Muscle layer of duodenum (tissue), 2 donors: ENCODE measurements at regions not wholly inside any gene's neighbourhood (a gene's known extent, or its start where the extent isn't known, plus 50 kb on each side); places are given as distances from the start of the nearest gene placed in this dataset.

Experiments used
- H3K27ac ChIP-seq: one replicate; pipeline ENCODE4 v1.7.0; 2013; ENCODE audit warnings: mild to moderate bottlenecking, low read length
- H3K27me3 ChIP-seq: one replicate; pipeline ENCODE4 v1.7.0; 2013; ENCODE audit warnings: low read depth, mild to moderate bottlenecking, control low read depth, low read length
- H3K36me3 ChIP-seq, 2 donors: one replicate each; pipeline ENCODE4 v1.7.0; 2013; ENCODE audit warnings: low read length in 2 of 2, control low read depth in 1 of 2, mild to moderate bottlenecking in 1 of 2; ENCODE audit not compliant: insufficient read depth in 2 of 2, control insufficient read depth in 1 of 2
- H3K4me1 ChIP-seq, 2 donors: one replicate each; pipeline ENCODE4 v1.7.0; 2013; ENCODE audit warnings: low read length in 2 of 2, mild to moderate bottlenecking in 2 of 2, control low read depth in 1 of 2, moderate library complexity in 1 of 2; ENCODE audit not compliant: insufficient read depth in 2 of 2, control insufficient read depth in 1 of 2
- H3K4me3 ChIP-seq, 2 donors: one replicate each; pipeline ENCODE4 v1.7.0; 2013; ENCODE audit warnings: low read length in 2 of 2, low read depth in 1 of 2, mild to moderate bottlenecking in 1 of 2
- H3K9me3 ChIP-seq, 2 donors: one replicate each; pipeline ENCODE4 v1.7.0; 2013; ENCODE audit warnings: low read length in 2 of 2, control low read depth in 1 of 2, mild to moderate bottlenecking in 1 of 2; ENCODE audit not compliant: control insufficient read depth in 1 of 2
- donor health status: healthy.

GRCh38 chr16:65406116-65406515 is 284.3 kb upstream of the CDH11 start:
- Histone ChIP-seq H3K9me3 (no peaks in the 10 kb centered on the region), H3K4me1 (no peaks in the 10 kb centered on the region), H3K27ac (no peak overlapping the region), H3K4me3 (no peak overlapping the region), H3K36me3 (no peaks in the 10 kb centered on the region), H3K27me3 (no peaks in the 10 kb centered on the region)

GRCh38 chr16:65394281-65394680 is 272.4 kb upstream of the CDH11 start:
- Histone ChIP-seq H3K27ac (no peak overlapping the region), H3K4me1 (no peaks in the 10 kb centered on the region), H3K9me3 (no peaks in the 10 kb centered on the region), H3K27me3 (no peaks in the 10 kb centered on the region), H3K4me3 (no peak overlapping the region), H3K36me3 (no peaks in the 10 kb centered on the region)

GRCh38 chr16:65392806-65393565 is 271.1 kb upstream of the CDH11 start:
- no peak overlapping the region for H3K4me3 ChIP-seq
- no peaks in the 10 kb centered on the region for H3K9me3 ChIP-seq
- H3K36me3 ChIP-seq, result no peaks in the 10 kb centered on the region
- no peak overlapping the region for H3K27ac ChIP-seq
- H3K4me1 ChIP-seq, result no peaks in the 10 kb centered on the region
- H3K27me3 ChIP-seq, result no peaks in the 10 kb centered on the region

- Histone ChIP-seq H3K27ac (no peak overlapping the region), H3K36me3 (no peaks in the 10 kb centered on the region), H3K9me3 (no peaks in the 10 kb centered on the region), H3K4me3 (no peak overlapping the region), H3K27me3 (no peaks in the 10 kb centered on the region), H3K4me1 (no peaks in the 10 kb centered on the region)
Observed at GRCh38 chr16:65388592-65388991, 266.7 kb upstream of the CDH11 start.

- Histone ChIP-seq H3K4me3 (no peak overlapping the region), H3K36me3 (no peaks in the 10 kb centered on the region), H3K9me3 (no peaks in the 10 kb centered on the region), H3K4me1 (no peaks in the 10 kb centered on the region), H3K27ac (no peak overlapping the region), H3K27me3 (no peaks in the 10 kb centered on the region)
Observed at GRCh38 chr16:65386672-65387071, 264.8 kb upstream of the CDH11 start.

- Histone ChIP-seq H3K4me1 (no peaks in the 10 kb centered on the region), H3K9me3 (no peaks in the 10 kb centered on the region), H3K4me3 (no peak overlapping the region), H3K36me3 (no peaks in the 10 kb centered on the region), H3K27me3 (no peaks in the 10 kb centered on the region), H3K27ac (no peak overlapping the region)
Observed at GRCh38 chr16:65384441-65384840, 262.6 kb upstream of the CDH11 start.

GRCh38 chr16:65377195-65377594 is 255.3 kb upstream of the CDH11 start:
- H3K9me3 ChIP-seq, result no peaks in the 10 kb centered on the region
- no peaks in the 10 kb centered on the region for H3K27me3 ChIP-seq
- no peak overlapping the region for H3K27ac ChIP-seq
- no peaks in the 10 kb centered on the region for H3K36me3 ChIP-seq
- H3K4me3 ChIP-seq, result no peak overlapping the region
- H3K4me1 ChIP-seq, result peaks cover 0 to 4% of the 10 kb centered on the region in 2 donors

- Histone ChIP-seq H3K9me3 (no peaks in the 10 kb centered on the region), H3K4me1 (peaks cover 0 to 4% of the 10 kb centered on the region in 2 donors), H3K4me3 (no peak overlapping the region), H3K36me3 (no peaks in the 10 kb centered on the region), H3K27ac (no peak overlapping the region), H3K27me3 (no peaks in the 10 kb centered on the region)
Observed at GRCh38 chr16:65376601-65377000, 254.7 kb upstream of the CDH11 start.

- Histone ChIP-seq H3K9me3 (no peaks in the 10 kb centered on the region), H3K27me3 (no peaks in the 10 kb centered on the region), H3K27ac (no peak overlapping the region), H3K36me3 (no peaks in the 10 kb centered on the region), H3K4me3 (no peak overlapping the region), H3K4me1 (peaks cover 0 to 4% of the 10 kb centered on the region in 2 donors)
Observed at GRCh38 chr16:65375651-65376050, 253.8 kb upstream of the CDH11 start.

- no peaks in the 10 kb centered on the region for H3K9me3 ChIP-seq
- no peaks in the 10 kb centered on the region for H3K27me3 ChIP-seq
- H3K4me1 ChIP-seq, result peaks cover 0 to 4% of the 10 kb centered on the region in 2 donors
- H3K36me3 ChIP-seq, result no peaks in the 10 kb centered on the region
- H3K4me3 ChIP-seq, result no peak overlapping the region
- no peak overlapping the region for H3K27ac ChIP-seq
Observed at GRCh38 chr16:65373097-65373496, 251.2 kb upstream of the CDH11 start.

- Histone ChIP-seq H3K4me3 (no peak overlapping the region), H3K36me3 (no peaks in the 10 kb centered on the region), H3K27ac (no peak overlapping the region), H3K9me3 (no peaks in the 10 kb centered on the region), H3K4me1 (peaks cover 0 to 4% of the 10 kb centered on the region in 2 donors), H3K27me3 (no peaks in the 10 kb centered on the region)
Observed at GRCh38 chr16:65372171-65372570, 250.3 kb upstream of the CDH11 start.
